Stimulated activated naive CD8-positive, alpha-beta T cell treated with anti-CD3 and anti-CD28 coated beads, Interleukin-15, Interleukin-2, amounts not matched to agents 100 U/mL and 50 U/mL, for 24 hours (primary cell): ENCODE measurements at regions not wholly inside any gene's neighbourhood (a gene's known extent, or its start where the extent isn't known, plus 50 kb on each side); places are given as distances from the start of the nearest gene placed in this dataset.
"Not testable (repeated sequence)": the region's sequence is repeated elsewhere in the genome, so short reads cannot be mapped to it uniquely, and the experiment has no call there.

ENCODE experiments used
- ATAC-seq: fragments of 150-1000 bp; cut with Tn5 transposase; one replicate; pipeline ENCODE4 v1.10.0; 2021
- DNase-seq: peaks from one replicate; pipeline ENCODE4 v3.0.0; 2021

GRCh38 chr7:68399991-68400590 lies 1198.2 kb upstream of the AUTS2 start:
- no peak for ATAC-seq

GRCh38 chr7:68400783-68401182 lies 1197.5 kb upstream of the AUTS2 start:
- ATAC-seq: no peak
- DNase-seq: no peak

More at GRCh38 chr7:68399991-68400590, 1198.2 kb upstream of the AUTS2 start:
- DNase-seq: no peak

GRCh38 chr7:68401313-68401712 lies 1197.0 kb upstream of the AUTS2 start:
- ATAC-seq: no peak

GRCh38 chr7:68406480-68406879 lies 1191.8 kb upstream of the AUTS2 start:
- DNase-seq (no peak), ATAC-seq (no peak)

More at GRCh38 chr7:68401313-68401712, 1197.0 kb upstream of the AUTS2 start:
- no peak for DNase-seq

- no peak for DNase-seq
- no peak for ATAC-seq
Observed at GRCh38 chr7:68407460-68407859, 1190.8 kb upstream of the AUTS2 start.

- no peak for DNase-seq
- ATAC-seq: no peak
Observed at GRCh38 chr7:68408873-68409272, 1189.4 kb upstream of the AUTS2 start.

- ATAC-seq (no peak), DNase-seq (no peak)
Observed at GRCh38 chr7:68409851-68410250, 1188.4 kb upstream of the AUTS2 start.

GRCh38 chr7:68410693-68411092 lies 1187.6 kb upstream of the AUTS2 start:
- DNase-seq, ATAC-seq: not testable (repeated sequence)

GRCh38 chr7:68411742-68412141 lies 1186.5 kb upstream of the AUTS2 start:
- no peak for ATAC-seq
- DNase-seq: no peak

- ATAC-seq: no peak
Observed at GRCh38 chr7:68414631-68415425, 1183.4 kb upstream of the AUTS2 start.

GRCh38 chr7:68417002-68417401 lies 1181.3 kb upstream of the AUTS2 start:
- DNase-seq: no peak
- ATAC-seq: no peak

More at GRCh38 chr7:68414631-68415425, 1183.4 kb upstream of the AUTS2 start:
- no peak for DNase-seq

GRCh38 chr7:68417659-68418058 lies 1180.6 kb upstream of the AUTS2 start:
- ATAC-seq: no peak
- no peak for DNase-seq

GRCh38 chr7:68420342-68421192 lies 1177.7 kb upstream of the AUTS2 start:
- ATAC-seq (no peak), DNase-seq (no peak)

- no peak for DNase-seq
- no peak for ATAC-seq
Observed at GRCh38 chr7:68421712-68422111, 1176.6 kb upstream of the AUTS2 start.

- ATAC-seq (no peak), DNase-seq (no peak)
Observed at GRCh38 chr7:68422281-68422680, 1176.0 kb upstream of the AUTS2 start.

- DNase-seq (no peak), ATAC-seq (no peak)
Observed at GRCh38 chr7:68423356-68423755, 1174.9 kb upstream of the AUTS2 start.

GRCh38 chr7:68424658-68425297 lies 1173.5 kb upstream of the AUTS2 start:
- ATAC-seq: no peak
- no peak for DNase-seq

- no peak for DNase-seq
- ATAC-seq: no peak
Observed at GRCh38 chr7:68425377-68425776, 1172.9 kb upstream of the AUTS2 start.

GRCh38 chr7:68429411-68430117 lies 1168.7 kb upstream of the AUTS2 start:
- DNase-seq (no peak), ATAC-seq (no peak)

- ATAC-seq: no peak
- DNase-seq: no peak
Observed at GRCh38 chr7:68432585-68432984, 1165.7 kb upstream of the AUTS2 start.

- no peak for ATAC-seq
- DNase-seq: no peak
Observed at GRCh38 chr7:68433462-68434070, 1164.7 kb upstream of the AUTS2 start.
